ENCODE measurements at regions not wholly inside any gene's neighbourhood (a gene's known extent, or its start where the extent isn't known, plus 50 kb on each side); places are given as distances from the start of the nearest gene placed in this dataset.

DNA sequence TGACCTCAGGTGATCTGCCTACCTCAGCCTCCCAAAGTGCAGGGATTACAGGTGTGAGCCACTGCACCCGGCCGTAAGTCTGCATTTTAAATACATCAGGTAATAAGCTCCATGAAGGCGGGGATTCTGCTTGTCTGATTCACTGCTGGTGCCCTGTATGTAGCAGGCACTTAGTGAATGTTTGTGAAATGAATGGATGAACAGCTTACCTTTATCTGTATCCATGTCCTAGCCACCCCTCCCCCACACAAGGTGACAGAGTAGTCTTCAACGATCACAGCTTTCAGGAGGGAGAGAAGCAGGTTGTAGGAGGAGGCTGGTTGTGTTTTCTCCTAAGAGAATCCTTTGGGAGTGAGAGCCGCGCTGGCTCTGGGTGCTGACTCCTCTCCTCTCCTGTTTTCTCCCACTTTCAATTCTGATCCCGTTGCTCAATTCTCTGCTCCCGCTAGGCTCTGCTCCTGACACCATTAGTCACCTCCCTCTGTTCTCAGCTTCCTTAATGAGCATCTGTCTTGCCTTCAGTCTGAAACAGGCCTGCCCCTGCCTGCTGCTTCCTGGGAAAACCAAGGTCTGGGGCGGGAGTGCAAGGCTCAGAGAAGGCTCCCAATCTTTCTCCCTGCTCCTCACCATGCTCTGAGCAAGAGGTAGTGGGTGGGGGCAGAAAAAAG is 88.8 kb upstream of the CTNNA1 start:
- H3K4me1 Mint-ChIP-seq (ENCODE audit: unreplicated experiment): peaks cover 19% of the 10 kb centered on the region
- DNase-seq (ENCODE audit: extremely low spot score, unreplicated experiment): no peak
- TF ChIP-seq, protein P1, sequence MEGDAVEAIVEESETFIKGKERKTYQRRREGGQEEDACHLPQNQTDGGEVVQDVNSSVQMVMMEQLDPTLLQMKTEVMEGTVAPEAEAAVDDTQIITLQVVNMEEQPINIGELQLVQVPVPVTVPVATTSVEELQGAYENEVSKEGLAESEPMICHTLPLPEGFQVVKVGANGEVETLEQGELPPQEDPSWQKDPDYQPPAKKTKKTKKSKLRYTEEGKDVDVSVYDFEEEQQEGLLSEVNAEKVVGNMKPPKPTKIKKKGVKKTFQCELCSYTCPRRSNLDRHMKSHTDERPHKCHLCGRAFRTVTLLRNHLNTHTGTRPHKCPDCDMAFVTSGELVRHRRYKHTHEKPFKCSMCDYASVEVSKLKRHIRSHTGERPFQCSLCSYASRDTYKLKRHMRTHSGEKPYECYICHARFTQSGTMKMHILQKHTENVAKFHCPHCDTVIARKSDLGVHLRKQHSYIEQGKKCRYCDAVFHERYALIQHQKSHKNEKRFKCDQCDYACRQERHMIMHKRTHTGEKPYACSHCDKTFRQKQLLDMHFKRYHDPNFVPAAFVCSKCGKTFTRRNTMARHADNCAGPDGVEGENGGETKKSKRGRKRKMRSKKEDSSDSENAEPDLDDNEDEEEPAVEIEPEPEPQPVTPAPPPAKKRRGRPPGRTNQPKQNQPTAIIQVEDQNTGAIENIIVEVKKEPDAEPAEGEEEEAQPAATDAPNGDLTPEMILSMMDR (IDR thresholded peaks at IDR 0.05): no peak
- H3K4me3 Mint-ChIP-seq (ENCODE audit: unreplicated experiment): no peak overlapping the region
- H3K27ac Mint-ChIP-seq (ENCODE audit: unreplicated experiment): no peak overlapping the region
- H3K27me3 Mint-ChIP-seq (ENCODE audit: unreplicated experiment): no peaks in the 10 kb centered on the region
- H3K36me3 Mint-ChIP-seq (ENCODE audit: unreplicated experiment): no peaks in the 10 kb centered on the region
- H3K9me3 Mint-ChIP-seq (ENCODE audit: unreplicated experiment): no peaks in the 10 kb centered on the region

DNA sequence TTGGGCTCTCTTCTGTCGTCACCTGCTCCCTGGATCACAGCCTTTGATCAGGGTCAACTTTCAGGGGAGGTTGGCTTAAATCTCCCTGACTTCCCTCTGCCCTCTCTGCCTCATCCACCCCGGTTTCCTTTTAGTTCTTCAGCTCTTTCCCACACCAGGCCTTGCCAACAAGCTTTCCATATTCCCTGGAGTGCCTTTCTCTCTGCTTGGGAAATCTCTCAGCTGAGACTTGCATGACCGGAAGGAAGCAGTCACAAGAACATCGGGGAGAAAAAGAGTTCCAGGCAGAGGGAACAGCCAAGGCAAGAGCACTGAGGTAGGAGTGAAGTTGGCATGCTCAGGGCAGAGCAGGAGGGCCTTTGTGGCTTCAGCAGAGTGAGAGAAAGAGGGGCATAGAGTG is 88.4 kb upstream of the HSPA9 start:
- no peak for DNase-seq (ENCODE audit: extremely low spot score, unreplicated experiment)
- no peaks in the 10 kb centered on the region for H3K27me3 Mint-ChIP-seq (ENCODE audit: unreplicated experiment)

DNA sequence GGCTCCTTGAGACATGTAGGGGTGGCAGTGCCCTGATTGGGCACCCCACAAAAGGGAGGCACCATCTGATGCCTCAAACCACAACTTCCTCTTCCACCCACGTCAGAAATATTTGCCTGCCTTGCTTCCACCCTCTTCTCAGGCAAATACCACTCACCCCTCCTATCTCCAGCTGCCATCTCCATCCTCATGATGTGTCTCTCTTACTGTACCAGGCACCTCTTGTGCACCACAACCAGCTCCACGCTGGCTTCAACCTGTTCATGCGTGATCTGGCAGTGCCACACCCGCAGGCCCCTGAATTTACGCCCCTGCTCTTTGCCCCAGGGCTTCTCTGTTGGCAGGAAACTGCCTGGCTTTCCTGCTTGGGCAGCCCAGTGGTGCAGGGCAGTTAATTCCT is 87.8 kb upstream of the HSPA9 start:
- Mint-ChIP-seq H3K27ac (ENCODE audit: unreplicated experiment) (no peak overlapping the region), H3K36me3 (ENCODE audit: unreplicated experiment) (no peaks in the 10 kb centered on the region), H3K4me1 (ENCODE audit: unreplicated experiment) (peaks cover 12% of the 10 kb centered on the region), H3K27me3 (ENCODE audit: unreplicated experiment) (no peaks in the 10 kb centered on the region), H3K9me3 (ENCODE audit: unreplicated experiment) (no peaks in the 10 kb centered on the region), H3K4me3 (ENCODE audit: unreplicated experiment) (no peak overlapping the region)
- no peak for DNase-seq (ENCODE audit: extremely low spot score, unreplicated experiment)
- TF ChIP-seq, protein P1 (IDR thresholded peaks at IDR 0.05): no peak

More for the DNA sequence above, 88.4 kb upstream of the HSPA9 start:
- no peak overlapping the region for H3K27ac Mint-ChIP-seq (ENCODE audit: unreplicated experiment)
- H3K4me1 Mint-ChIP-seq (ENCODE audit: unreplicated experiment): peaks cover 12% of the 10 kb centered on the region
- H3K9me3 Mint-ChIP-seq (ENCODE audit: unreplicated experiment): no peaks in the 10 kb centered on the region
- TF ChIP-seq, protein P1 (IDR thresholded peaks at IDR 0.05): no peak
- H3K36me3 Mint-ChIP-seq (ENCODE audit: unreplicated experiment): no peaks in the 10 kb centered on the region
- no peak overlapping the region for H3K4me3 Mint-ChIP-seq (ENCODE audit: unreplicated experiment)

DNA sequence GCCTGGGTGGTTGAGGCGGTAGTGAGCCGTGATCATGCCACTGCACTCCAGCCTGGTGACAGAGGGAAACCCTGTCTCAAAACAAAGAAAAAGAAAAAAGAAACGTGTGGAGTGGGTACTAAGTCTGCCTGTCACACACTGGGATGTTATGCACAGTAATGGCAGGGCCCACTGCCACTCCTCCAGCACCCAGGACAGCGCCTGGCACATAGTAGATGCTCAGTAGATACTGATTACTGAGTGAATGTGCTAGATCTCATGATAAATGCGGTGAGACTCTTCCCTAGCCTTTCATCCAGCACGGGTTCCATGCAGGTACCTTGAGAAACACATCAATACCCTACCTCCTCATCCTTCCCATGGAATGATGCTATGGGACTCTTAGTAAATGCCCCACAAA is 87.4 kb upstream of the HSPA9 start:
- H3K4me3 Mint-ChIP-seq (ENCODE audit: unreplicated experiment): no peak overlapping the region
- H3K9me3 Mint-ChIP-seq (ENCODE audit: unreplicated experiment): no peaks in the 10 kb centered on the region
- no peak for DNase-seq (ENCODE audit: extremely low spot score, unreplicated experiment)
- H3K4me1 Mint-ChIP-seq (ENCODE audit: unreplicated experiment): peaks cover 12% of the 10 kb centered on the region
- TF ChIP-seq, protein P1 (IDR thresholded peaks at IDR 0.05): no peak
- no peaks in the 10 kb centered on the region for H3K27me3 Mint-ChIP-seq (ENCODE audit: unreplicated experiment)
- no peaks in the 10 kb centered on the region for H3K36me3 Mint-ChIP-seq (ENCODE audit: unreplicated experiment)
- no peak overlapping the region for H3K27ac Mint-ChIP-seq (ENCODE audit: unreplicated experiment)

DNA sequence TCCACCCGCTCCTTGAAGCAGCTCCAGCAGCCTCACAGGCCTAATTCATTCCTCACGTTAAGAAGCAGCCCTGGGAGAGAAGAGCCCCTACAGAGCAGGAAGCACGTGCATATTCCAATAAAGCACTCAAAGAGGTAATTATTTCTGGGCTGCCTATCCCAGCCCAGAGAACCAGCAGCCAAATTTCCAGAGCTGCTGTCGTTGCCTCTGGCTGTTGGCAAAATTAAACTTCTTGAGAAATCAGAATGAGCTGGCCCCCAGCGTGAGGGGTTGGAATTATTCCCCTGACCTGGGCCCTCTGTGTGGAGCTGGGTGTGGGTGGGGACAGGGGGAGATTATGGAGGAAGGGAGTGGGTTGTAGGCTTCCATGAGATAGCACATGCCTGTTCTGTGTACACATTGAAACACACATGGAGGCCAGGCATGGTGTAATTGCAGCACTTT is 86.8 kb upstream of the HSPA9 start:
- Mint-ChIP-seq H3K9me3 (ENCODE audit: unreplicated experiment) (no peaks in the 10 kb centered on the region), H3K36me3 (ENCODE audit: unreplicated experiment) (no peaks in the 10 kb centered on the region)

More for the DNA sequence above, 86.8 kb upstream of the HSPA9 start:
- H3K4me3 Mint-ChIP-seq (ENCODE audit: unreplicated experiment): no peak overlapping the region
- no peak for DNase-seq (ENCODE audit: extremely low spot score, unreplicated experiment)
- H3K27ac Mint-ChIP-seq (ENCODE audit: unreplicated experiment): no peak overlapping the region
- peaks cover 12% of the 10 kb centered on the region for H3K4me1 Mint-ChIP-seq (ENCODE audit: unreplicated experiment)
- TF ChIP-seq, protein P1 (IDR thresholded peaks at IDR 0.05): no peak
- H3K27me3 Mint-ChIP-seq (ENCODE audit: unreplicated experiment): no peaks in the 10 kb centered on the region

All from osteocyte (in vitro differentiated cells).